HG03095 (cell line): ENCODE measurements at regions not wholly inside any gene's neighbourhood (a gene's known extent, or its start where the extent isn't known, plus 50 kb on each side); places are given as distances from the start of the nearest gene placed in this dataset.
"Not testable (repeated sequence)": the region's sequence is repeated elsewhere in the genome, so short reads cannot be mapped to it uniquely, and the experiment has no call there.

Source experiments
- ATAC-seq: cut with Tn5 transposase; IDR thresholded peaks from one replicate; pipeline ENCODE4 v1.9.1; 2021; ENCODE audit warnings: moderate library complexity; ENCODE audit not compliant: unreplicated experiment

DNA sequence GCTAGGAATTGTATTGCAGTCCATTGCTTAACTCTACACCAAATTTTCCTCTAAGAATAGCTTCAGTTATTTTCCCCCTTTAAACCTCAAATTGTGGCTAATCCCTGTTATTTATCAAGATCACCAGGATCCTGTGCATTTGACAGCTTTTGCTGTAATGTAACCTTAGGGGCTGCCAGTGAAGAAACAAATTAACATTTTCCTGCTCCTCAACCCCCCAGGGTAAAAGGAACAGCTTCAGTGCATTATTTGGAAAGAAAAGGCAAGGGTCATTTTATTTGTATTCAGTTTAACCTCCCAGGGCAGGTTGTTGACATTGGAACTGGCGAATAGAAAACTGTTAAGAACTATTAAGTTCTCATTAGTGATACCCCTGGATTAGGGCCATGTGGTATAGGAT is 57.0 kb downstream of the PCDH20 start:
- no peak for ATAC-seq

DNA sequence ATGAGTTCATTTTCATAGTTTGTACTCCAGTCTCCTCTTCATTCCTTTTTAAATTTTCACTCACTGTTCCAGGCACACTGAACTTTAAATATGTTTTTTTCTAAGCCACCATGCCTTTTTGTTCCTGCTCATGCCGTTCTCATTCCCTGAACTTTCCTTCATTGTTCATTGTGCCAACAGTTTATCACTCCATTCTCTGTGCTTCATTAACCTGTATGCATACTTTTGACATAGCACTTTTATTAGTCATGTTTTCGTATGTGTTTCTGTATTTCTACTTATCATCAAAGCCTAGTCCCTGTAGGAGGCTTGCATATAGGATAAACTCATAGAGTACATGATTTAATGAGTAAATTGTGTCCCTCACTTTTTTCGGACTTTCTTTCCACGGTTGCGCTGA is 65.3 kb downstream of the PCDH20 start:
- ATAC-seq: no peak

DNA sequence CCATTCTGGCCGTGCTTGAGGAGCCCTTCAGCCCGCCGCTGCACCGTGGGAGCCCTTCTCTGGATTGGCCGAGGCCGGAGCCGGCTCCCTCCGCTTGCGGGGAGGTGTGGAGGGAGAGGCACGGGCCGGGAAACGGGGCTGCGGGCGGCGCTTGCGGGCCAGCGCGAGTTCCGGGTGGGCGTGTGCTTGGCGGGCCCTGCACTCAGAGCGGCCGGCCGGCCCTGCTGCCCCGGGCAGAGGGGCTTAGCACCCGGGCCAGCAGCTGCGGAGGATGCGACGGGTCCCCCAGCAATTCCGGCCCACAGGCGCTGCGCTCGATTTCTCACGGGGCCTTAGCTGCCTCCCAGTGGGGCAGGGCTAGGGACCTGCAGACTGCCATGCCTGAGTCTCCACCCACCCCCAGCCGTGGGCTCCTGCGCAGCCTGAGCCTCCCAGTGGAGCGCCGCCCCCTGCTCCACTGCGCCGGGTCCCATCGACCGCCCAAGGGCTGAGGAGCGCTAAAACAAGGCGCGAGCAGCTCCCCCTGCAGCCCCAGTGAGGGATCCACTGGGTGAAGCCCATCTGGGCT is 76.5 kb downstream of the PCDH20 start:
- no peak for ATAC-seq

DNA sequence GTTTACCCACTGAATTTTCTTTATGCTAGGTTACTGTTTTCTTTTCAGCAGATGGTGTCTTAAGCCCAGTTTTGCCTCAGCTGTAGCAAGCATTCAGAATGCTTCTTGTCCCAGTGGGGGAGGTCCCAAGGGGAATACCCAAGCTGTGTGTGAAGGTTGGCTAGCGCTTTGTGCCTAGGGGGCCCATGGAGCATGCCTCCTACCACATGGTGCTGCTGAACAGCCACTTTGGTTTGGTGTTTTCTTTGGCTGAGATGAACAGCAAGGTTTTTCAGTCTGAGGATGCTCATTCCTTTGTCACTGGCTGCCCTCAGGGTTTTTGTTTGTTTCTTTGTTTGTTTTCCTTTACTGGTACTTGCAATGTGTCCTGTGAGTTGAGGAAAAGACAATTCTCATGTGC is 99.0 kb downstream of the PCDH20 start:
- no peak for ATAC-seq

DNA sequence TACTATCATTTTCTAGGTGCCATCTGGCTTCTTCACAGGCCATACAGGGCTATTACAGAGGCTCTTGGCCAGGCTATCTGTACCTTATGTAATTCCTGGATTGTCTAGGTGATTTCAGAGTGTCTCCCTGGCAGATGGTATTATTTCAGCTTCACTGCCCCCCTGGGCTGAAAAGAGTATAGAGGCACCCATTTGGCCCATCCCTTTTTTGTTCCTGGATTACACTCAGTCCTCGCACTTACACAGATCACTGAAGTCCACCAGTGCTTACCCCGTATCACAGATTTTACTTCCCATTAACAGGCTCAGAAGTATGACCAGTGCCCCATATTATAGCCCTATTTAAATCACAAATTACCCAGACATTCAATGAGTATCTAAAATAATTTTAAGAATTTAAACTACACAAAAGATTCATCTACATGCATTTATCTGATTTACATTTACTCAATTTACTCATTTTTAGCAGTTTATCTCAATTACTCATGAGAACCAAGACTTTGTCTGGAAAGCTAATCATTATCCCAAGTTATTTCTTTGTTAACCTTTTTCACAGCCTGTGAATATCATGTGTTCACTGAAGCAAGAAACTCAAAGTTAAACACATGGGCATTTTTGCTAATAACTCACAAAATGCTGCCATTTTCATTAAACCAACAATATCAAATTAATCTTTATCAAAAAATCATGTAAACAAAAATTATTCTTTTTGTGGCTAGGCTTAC is 121.0 kb downstream of the PCDH20 start:
- ATAC-seq: no peak

DNA sequence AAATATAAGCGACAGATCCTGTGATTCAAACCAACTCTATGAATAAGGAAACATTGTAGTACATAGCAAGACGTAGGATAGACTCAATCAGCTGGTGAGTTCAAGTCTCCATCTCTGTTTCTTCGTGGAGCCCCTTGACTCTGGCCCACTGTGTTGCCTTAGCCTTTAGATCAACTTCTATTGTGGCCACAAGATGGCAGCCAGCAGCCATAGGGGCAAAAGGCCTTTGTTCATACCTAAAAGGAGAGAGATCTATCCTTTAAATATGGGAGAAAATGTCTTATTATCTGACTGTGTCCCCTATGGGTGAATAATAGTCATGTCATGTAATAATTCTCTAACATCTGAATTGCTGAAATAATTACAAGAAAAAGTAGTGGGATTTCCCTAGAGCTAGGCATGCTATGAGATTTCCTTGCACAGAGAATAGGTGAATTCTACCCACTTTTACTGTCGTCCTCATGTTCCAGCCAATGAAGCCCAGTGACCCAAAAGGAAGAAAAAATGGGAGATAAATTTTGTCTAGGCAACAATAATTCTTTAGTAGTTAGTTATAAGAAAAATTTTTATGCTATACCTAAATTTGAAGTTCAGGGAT is 129.4 kb downstream of the PCDH20 start:
- no peak for ATAC-seq

DNA sequence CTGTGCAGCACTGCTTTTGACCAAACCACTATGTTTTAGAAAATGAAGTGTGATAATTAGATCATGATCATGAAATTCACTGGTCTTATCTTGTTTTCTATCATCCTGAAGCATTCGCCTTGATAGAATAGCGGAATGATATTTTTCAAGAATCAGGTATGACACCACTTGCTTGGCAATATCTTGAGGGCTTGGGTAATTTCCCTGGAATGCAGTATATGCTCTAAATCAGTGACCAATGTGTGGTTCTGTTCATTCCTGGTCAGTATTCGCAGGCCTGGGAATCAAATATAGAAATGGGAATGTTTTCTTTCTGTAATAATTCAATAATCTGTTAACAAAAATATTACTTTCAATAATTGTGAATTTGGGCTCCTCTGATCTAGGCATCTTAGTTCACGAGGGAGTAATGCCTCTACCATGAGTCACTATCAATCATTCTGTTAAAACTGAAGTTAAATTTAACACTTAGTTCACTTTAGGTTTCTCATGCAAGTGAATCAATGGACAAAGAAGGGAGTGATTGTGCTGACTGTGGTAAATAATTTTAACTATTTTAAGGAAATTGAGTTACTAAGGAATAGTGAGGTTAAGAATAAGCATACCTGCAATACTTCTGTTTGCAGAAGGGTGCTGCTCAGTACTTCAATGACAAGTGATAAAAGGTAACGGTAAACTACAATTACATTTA is 137.9 kb downstream of the PCDH20 start:
- no peak for ATAC-seq

DNA sequence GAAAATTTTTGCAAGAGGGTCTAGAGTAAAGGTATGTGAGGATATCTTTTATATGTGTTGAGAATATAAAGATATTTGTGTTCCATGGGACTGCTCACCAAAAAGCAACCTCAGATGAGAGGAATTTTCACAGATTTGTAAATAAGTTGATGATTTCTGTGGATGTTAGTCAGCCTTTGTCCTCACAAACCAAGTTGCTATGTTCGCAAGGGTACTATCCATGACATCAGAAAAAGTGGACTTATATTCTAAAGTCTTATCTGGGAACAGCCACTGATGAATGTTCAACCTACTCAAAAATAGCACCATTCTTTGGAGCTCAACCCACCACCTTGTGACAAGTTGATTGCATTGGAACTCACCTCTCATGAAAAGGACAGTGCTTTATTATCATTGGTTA is 138.6 kb downstream of the PCDH20 start:
- no peak for ATAC-seq

DNA sequence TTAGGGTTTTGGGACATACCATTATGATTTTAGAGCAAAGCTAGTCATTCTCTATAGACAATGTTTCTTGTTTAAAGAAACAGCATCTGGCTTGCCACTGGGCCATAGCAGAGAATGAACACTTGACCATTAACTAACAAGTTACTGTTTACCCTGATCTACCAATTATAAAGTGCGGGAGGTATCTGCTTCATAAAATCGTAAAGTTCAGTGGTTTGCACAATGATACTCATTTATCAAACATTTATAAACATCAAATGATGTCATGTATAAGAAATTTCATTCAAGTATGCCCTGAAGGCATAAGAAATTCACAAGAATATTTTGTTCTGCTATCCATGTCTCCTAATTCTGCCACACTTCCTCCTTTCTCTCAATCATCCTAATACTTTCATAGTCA is 139.2 kb downstream of the PCDH20 start:
- no peak for ATAC-seq

DNA sequence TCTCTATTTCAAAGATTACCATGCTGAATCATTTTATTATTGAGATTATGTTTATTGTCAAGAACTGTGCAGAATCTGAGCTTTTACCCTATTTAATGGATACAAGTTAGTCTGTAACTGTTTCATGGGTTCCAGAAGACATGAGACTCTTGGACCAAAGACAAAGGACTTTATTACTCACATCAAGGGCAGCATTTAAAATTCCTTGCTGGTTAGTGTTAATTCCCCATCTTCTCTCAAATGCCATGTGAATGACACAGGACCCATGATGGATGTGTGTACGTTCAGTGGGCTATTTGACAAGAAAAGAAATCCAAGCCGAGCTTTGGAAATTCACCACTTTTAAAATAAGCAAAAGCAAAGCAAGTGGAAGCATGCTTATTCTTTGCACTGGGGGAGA is 139.9 kb downstream of the PCDH20 start:
- no peak for ATAC-seq

DNA sequence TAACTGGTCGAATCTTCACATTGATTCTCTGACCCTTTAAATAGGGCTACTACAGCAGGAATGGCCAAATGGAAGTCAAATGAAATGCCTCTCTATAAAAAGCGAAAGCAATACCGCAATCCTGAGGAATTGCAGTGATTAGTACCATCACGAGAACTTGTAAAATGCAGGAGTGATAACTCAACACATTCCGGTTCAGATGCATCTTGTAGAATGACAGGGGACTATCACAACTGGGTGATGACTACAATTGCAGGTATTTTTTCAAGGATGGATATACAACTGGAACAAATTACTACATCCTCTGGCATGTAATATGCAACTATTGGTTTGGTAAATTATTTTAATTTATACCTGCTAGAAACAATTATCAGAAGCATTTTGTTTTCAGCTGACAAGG is 140.4 kb downstream of the PCDH20 start:
- no peak for ATAC-seq

DNA sequence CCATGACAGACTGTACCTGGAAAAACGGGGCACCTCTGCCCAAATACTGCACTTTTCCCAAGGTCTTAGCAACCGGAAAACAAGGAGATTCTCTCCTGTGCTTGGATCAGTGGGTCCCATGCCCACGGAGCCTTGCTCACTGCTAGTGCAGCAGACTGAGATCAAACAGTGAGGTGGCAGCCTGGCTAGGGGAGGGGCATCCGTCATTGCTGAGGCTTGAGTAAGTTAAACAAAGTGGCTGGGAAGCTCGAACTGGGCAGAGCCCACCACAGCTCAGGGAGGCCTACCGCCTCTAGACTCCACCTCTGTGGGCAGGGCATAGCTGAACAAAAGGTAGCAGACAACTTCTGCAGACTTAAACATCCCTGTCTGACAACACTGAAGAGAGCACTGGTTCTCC is 148.8 kb downstream of the PCDH20 start:
- ATAC-seq: not testable (repeated sequence)

DNA sequence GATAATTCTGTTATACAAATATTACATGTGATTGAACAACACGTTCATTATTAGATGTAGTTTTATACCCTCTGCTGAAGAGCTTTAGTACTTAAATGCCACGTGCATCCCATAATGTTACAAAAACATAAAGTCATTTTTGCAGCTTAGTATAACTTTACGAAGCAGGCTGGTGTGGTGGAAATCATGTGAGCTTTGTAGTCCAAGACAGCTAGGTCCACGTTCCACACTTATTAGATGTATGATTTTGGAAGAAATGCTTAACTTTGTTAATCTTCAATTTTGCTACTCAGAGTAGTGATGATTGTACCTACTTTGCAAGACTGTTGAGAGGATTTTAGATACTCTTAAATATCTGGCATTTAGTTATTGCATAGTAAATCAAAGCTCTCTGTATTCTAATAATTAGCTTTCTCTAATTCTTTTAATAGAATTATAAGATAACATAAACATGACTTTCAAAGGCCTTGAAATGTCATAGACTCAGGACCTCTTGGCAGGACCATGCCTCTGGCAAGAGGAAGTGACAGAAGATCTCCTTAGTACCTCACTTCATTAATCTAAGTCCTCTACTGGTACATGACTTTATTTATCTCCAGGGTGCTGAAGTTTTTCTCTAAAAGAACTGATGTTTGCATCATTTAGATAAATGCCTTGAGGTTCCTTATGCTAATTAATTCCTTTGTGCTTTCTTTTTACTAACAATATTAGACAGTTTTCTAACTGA is 153.7 kb downstream of the PCDH20 start:
- ATAC-seq: no peak

DNA sequence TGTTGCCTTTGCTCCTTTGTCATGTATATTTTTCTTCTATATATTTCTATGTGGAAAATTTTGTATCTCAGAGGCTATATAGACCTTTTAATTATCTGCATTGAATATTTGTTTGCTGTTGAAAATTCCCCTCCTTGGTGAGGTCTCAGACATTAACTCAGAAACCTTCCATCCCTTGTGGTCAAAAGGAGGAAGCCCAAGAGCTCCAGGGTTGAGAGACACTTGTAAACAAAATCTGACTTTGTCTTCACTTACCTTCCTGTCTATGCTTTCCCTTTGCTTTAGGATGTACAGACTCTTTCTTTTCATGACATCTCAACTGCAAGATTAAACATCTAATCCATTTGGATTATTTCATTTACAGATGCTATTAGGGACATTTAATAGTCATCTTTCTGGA is 157.5 kb downstream of the PCDH20 start:
- peak; percentile 49 for ATAC-seq

DNA sequence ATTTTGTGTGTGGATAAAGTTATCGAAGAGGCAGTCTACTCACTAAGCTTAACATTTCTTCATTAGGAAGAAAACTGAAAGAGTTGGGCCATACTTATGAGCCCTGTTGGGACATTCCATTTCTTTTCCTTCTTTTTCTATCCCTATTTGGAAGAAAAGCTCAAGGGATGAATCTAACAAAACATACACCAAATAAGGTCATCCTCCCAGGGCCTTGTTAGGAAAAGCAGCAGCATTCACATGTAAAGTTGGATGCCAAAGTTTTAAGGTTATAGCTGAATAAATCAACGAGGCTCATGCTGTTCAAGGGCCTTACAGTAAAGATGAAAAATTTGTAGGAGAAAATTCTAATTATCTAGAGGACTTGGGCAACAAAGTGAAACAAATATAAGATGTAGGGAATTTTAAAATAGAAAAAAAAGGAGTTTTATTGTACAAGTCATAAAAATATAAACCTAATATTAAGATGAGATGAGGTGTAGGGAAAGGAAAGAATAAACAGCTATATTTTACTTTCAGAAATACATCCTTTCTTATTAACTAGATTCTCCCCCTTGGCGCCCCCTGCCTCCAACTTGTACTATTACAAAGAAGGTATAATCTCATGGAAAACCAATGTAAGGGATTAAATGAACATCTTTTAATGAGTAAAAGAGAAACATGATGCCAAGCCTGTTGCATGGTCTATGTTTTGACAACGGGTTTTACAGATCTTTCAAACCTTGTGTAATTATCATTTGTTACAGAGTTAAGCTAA is 160.4 kb downstream of the PCDH20 start:
- no peak for ATAC-seq

DNA sequence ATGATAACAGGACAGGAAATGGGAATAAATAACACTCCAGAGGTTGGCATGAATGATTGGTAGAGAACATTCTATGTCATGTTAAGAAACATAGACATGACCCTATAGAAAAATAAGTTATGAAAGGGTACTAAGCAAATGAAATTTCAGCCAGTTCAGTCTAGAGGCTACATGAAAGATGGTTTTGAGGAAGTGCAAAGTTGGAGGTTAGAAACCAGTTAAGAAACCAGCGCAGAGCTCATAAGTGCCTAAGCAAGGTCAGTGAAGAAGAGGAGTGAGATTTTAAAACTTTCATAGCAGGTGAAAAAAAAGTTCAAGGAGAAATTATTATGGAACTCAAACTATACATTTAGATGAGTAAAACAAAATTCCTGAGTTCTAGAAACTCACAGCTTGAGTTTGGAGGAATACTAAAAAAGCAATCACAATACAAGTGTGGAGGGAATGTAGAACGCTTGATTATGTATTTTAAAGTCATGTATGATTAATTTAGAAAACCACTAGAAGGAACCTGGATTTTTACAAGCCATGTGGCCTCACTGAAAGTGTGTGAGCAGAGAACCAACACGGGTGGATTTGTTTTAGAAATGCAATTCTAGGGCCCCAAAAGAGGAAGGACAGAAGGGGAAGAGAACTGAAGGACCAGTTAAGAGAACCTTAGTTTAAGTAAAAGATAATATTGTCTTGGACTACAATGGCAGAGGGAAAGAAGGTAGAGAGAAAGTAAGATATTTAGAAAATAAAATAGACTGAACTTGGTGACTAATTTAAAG is 162.4 kb downstream of the PCDH20 start:
- ATAC-seq: peak; percentile 73

DNA sequence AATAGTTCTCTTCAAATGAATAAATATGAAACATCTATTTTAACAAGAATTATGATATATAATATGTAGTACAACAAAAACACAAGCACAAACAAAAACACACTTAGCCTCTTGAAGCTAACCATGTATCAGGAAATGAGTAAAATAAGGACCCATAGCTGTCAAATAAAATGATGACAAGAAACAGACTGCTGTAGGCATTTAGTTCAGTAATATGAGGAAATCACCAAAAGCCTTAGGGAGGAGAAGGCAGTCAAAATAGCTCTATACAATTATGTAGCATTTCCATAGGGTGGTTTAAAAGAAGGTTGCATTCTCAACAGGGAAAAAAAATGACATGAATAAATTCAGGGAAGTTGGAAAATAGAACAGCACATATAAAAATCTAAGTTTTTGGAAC is 163.4 kb downstream of the PCDH20 start:
- no peak for ATAC-seq

DNA sequence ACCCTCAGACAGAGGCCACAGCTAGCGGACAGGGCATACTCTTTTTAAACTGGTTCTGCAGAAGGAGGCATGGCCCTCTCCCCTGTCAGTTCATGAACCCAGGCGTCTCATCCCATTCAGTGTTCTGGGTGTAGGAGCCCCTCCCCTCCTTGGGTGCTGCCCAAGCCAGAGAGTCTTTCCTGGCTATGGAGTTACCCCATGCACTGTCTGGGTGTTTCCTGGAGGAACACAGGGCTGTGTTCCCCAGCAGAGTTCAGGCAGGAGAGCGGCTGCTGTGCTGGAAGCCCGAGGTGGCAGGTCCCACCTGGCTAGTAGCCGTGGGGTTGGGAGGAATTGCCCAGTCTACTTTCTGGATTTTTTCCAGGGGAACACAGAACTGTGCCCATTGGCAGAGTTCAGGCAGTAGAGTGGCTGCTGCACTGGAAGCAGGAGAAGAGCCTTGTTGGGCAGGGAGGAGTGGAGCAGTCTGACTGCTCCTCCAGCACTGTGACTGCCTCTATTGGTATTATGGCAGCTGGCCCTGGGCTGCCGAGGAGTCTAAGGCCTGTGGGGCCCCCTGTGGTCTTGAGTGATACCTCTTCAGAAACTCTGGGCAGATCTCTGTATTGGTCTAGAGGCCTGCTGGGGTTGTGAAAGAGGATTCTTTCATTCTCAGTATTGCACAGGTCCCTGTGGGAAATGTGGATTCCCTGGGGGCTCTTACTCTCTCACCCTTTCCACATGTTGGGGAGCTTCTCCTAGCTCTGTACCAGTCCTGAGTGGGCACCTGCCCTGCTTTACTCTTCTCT is 168.3 kb downstream of the PCDH20 start:
- ATAC-seq: peak; percentile 85

DNA sequence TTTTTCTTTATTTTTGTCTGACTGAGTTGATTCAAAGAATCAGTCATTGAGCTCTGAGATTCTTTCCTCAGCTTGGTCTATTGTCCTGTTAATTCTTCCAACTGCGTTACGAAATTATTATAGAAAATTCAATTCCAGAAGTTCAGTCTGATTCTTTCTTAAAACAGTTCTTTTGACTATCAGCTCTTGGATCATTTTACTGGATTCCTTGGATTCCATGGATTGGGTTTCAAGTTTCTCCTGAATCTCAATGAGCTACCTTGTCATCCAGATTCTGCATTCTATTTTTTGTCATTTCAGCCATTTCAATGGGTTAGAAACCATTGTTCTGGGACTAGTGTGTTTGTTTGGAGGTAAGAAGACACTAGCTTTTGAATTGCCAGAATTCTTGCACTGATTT is 169.3 kb downstream of the PCDH20 start:
- ATAC-seq: no peak
